RWPE2 (cell line): ENCODE measurements at regions not wholly inside any gene's neighbourhood (a gene's known extent, or its start where the extent isn't known, plus 50 kb on each side); places are given as distances from the start of the nearest gene placed in this dataset.
A peak's percentile ranks its signal among the peaks of the same experiment; 100 is the strongest.

ENCODE experiments used
- ATAC-seq: fragments of 200-7000 bp; cut with Tn5 transposase; 3 replicates; pipeline ENCODE4 v1.9.1; 2021; ENCODE audit warnings: low read depth
- DNase-seq: peaks from one replicate; pipeline ENCODE4 v3.0.0-alpha.2; 2020; ENCODE audit warnings: low spot score
- H3K27ac ChIP-seq: fragments of 450-650 bp; 2 replicates; pipeline ENCODE4 v1.5.1; 2017; ENCODE audit warnings: mild to moderate bottlenecking; ENCODE audit not compliant: poor library complexity, severe bottlenecking
- H3K27me3 ChIP-seq: fragments of 250-450 bp; sonication (Bioruptor Pico); 2 replicates; pipeline ENCODE4 v1.5.1; 2021; ENCODE audit warnings: mild to moderate bottlenecking, moderate library complexity; ENCODE audit not compliant: insufficient read depth, poor library complexity, severe bottlenecking
- H3K36me3 ChIP-seq: fragments of 250-450 bp; sonication (Bioruptor Pico); 2 replicates; pipeline ENCODE4 v1.5.1; 2020; ENCODE audit warnings: low read depth, mild to moderate bottlenecking, moderate library complexity
- H3K4me1 ChIP-seq: fragments of 250-450 bp; sonication (Bioruptor Pico); 2 replicates; pipeline ENCODE4 v1.5.1; 2021; ENCODE audit warnings: mild to moderate bottlenecking, moderate library complexity; ENCODE audit not compliant: insufficient read depth, poor library complexity, severe bottlenecking
- H3K4me3 ChIP-seq: fragments of 250-450 bp; sonication (Bioruptor Pico); 2 replicates; pipeline ENCODE4 v1.5.1; 2021; ENCODE audit warnings: mild to moderate bottlenecking, moderate library complexity; ENCODE audit not compliant: severe bottlenecking
- H3K9me3 ChIP-seq: fragments of 250-450 bp; sonication (Bioruptor Pico); 2 replicates; pipeline ENCODE4 v1.5.1; 2021; ENCODE audit warnings: mild to moderate bottlenecking, moderate library complexity; ENCODE audit not compliant: severe bottlenecking
- CTCF ChIP-seq: fragments of 450-650 bp; IDR thresholded peaks from one replicate; pipeline ENCODE4 v1.5.1; 2017; ENCODE audit warnings: mild to moderate bottlenecking, moderate library complexity; ENCODE audit not compliant: poor library complexity, severe bottlenecking

DNA sequence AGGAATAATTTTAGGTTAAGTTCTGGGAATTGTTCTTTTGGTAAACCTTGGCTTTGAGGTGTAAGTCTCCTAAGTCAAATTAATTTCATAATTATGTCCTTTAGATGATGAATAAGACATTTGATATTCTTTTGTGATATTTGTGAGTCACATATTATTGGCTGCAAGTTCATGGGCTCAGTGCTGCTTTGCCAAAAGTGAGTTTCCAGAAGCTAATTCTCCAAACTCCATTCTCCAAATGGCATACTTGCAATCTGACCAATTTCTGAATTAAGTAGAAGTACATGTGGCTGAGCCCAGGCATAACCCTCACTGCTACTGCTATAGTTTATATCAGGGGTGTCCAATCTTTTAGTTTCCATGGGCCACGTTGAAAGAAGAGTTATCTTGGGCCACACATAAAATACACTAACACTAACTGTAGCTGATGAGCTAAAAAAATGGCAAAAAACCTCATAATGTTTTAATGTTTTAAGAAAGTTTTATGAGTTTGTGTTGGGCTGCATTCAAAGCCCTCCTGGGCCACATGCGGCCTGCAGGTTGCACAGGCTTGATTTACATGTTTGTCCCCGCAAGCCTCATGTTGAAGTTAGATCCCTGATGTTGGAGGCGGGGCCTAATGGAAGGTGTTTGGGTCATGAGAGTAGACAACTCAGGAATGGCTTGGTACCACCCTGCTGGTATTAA is 196.1 kb downstream of the ZNF330 start:
- Histone ChIP-seq H3K36me3 (no peaks in the 10 kb centered on the region), H3K4me3 (no peak overlapping the region), H3K27me3 (no peaks in the 10 kb centered on the region), H3K27ac (no peak overlapping the region), H3K9me3 (no peaks in the 10 kb centered on the region), H3K4me1 (no peaks in the 10 kb centered on the region)
- DNase-seq, result no peak
- TF ChIP-seq CTCF, result no peak
- no peak for ATAC-seq

- Histone ChIP-seq H3K9me3 (no peaks in the 10 kb centered on the region), H3K4me3 (no peak overlapping the region), H3K27ac (no peak overlapping the region), H3K36me3 (no peaks in the 10 kb centered on the region), H3K4me1 (no peaks in the 10 kb centered on the region), H3K27me3 (no peaks in the 10 kb centered on the region)
- no peak for DNase-seq
- TF ChIP-seq CTCF, result no peak
- no peak for ATAC-seq
Observed at GRCh38 chr4:141417387-141417786, 196.7 kb downstream of the ZNF330 start.

DNA sequence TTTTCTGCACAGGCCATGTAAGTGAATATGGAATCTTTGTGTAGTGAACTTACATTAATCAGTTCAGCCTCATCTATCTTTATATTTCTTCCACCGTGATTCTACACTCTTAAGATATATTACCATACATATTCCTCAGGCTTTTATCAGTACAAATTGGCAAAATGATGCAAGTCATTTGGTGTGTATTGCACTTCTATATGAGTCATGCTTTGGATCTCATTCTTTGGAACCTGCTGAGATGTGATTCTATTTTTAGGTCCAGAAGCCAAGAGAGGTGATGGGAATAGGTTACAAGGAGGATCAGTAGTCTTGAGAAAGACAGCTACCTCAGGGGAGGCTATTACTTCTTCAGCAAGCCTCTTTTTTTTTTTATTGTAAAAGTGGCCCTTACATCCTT is 204.4 kb downstream of the ZNF330 start:
- no peak for TF ChIP-seq CTCF
- DNase-seq, result no peak
- H3K4me3 ChIP-seq, result no peak overlapping the region

GRCh38 chr4:141427726-141428296 is 207.1 kb downstream of the ZNF330 start:
- DNase-seq (no peak), ATAC-seq (no peak)
- Histone ChIP-seq H3K9me3 (no peaks in the 10 kb centered on the region), H3K27ac (no peak overlapping the region), H3K36me3 (no peaks in the 10 kb centered on the region), H3K4me3 (no peak overlapping the region), H3K4me1 (no peaks in the 10 kb centered on the region), H3K27me3 (no peaks in the 10 kb centered on the region)
- no peak for TF ChIP-seq CTCF

More for the DNA sequence above, 204.4 kb downstream of the ZNF330 start:
- Histone ChIP-seq H3K9me3 (no peaks in the 10 kb centered on the region), H3K4me1 (no peaks in the 10 kb centered on the region), H3K27me3 (no peaks in the 10 kb centered on the region), H3K36me3 (no peaks in the 10 kb centered on the region), H3K27ac (no peak overlapping the region)
- peak; percentile 45; the same call in 1 of the 3 replicates for ATAC-seq

DNA sequence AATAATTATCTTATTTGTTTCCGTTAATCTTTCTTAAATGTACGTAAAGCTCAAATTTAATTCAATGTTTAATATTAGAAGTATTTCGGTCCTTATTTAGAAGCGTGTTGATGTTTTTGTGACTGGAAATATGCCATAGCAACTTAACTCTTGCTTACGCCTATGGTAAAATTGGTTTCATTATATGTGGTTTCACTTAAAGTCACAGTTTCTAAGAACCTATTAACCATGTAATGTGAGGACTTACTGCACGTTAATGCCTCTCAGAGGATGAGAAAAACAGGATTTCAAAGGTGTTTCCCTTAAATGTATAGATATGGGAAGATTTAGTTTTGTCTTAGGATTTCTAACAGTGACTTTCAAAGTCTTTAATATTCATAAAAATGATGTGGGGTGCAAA is 206.4 kb upstream of the IL15 start:
- no peak for TF ChIP-seq CTCF

More for the DNA sequence above, 206.4 kb upstream of the IL15 start:
- Histone ChIP-seq H3K36me3 (no peaks in the 10 kb centered on the region), H3K9me3 (no peaks in the 10 kb centered on the region), H3K27ac (no peak overlapping the region), H3K4me1 (no peaks in the 10 kb centered on the region), H3K27me3 (no peaks in the 10 kb centered on the region), H3K4me3 (no peak overlapping the region)
- DNase-seq (no peak), ATAC-seq (no peak)
